H1 (cell line): ENCODE measurements at regions not wholly inside any gene's neighbourhood (a gene's known extent, or its start where the extent isn't known, plus 50 kb on each side); places are given as distances from the start of the nearest gene placed in this dataset.

Experiments
- CTCF ChIA-PET: fragments of 300-600 bp; sonication (Branson Sonifier 250); formaldehyde crosslinking; loops from one replicate; lab custom pipeline; 2021; ENCODE audit not compliant: partially characterized antibody; lab: Charles Lee
- POLR2A ChIA-PET: fragments of 300-600 bp; sonication (Branson Sonifier 250); formaldehyde crosslinking; loops from one replicate; lab custom pipeline; 2021; ENCODE audit warnings: inconsistent platforms; ENCODE audit not compliant: partially characterized antibody; lab: Charles Lee
- DNase-seq, 2 experiments: peaks; one replicate each; pipeline versions ENCODE4 v3.0.0 to v3.0.0-alpha.2; 2010 to 2022; ENCODE audit warnings: low spot score in 2 of 2, low read depth in 1 of 2, mixed read lengths in 1 of 2
- FAIRE-seq: peaks from 2 replicates; lab custom pipeline; 2011; peaks lifted over from hg19 to GRCh38; lab: Jason Lieb, UNC
- H2AFZ ChIP-seq: 2 replicates; pipeline ENCODE4 v1.8.1; 2012; ENCODE audit warnings: low read length, inconsistent platforms
- H2AK5ac ChIP-seq: 2 replicates; pipeline ENCODE4 v1.6.1; 2013; ENCODE audit warnings: low read depth, low read length
- H2BK120ac ChIP-seq: replicated peaks from 2 replicates; pipeline ENCODE3; 2013; ENCODE audit warnings: low read depth, low read length, inconsistent platforms
- H2BK12ac ChIP-seq: 2 replicates; pipeline ENCODE4 v1.6.1; 2013; ENCODE audit warnings: low read depth, low read length
- H2BK15ac ChIP-seq: 2 replicates; pipeline ENCODE4 v1.6.1; 2013; ENCODE audit warnings: low read length
- H2BK20ac ChIP-seq: 2 replicates; pipeline ENCODE4 v1.6.1; 2013; ENCODE audit warnings: low read length
- H2BK5ac ChIP-seq: 2 replicates; pipeline ENCODE4 v1.6.1; 2013; ENCODE audit warnings: low read depth, low read length
- H3K14ac ChIP-seq: 2 replicates; pipeline ENCODE4 v1.6.1; 2013; ENCODE audit warnings: inconsistent platforms; ENCODE audit not compliant: insufficient read length
- H3K18ac ChIP-seq: 2 replicates; pipeline ENCODE4 v1.6.1; 2013; ENCODE audit warnings: low read length; ENCODE audit errors: extremely low read depth
- H3K23ac ChIP-seq: 2 replicates; pipeline ENCODE4 v1.6.1; 2013; ENCODE audit warnings: inconsistent platforms; ENCODE audit not compliant: insufficient read length
- H3K23me2 ChIP-seq: 2 replicates; pipeline ENCODE4 v1.6.1; 2013; ENCODE audit warnings: low read depth, low read length
- H3K27ac ChIP-seq: 2 replicates; pipeline ENCODE4 v1.6.1; 2011; ENCODE audit warnings: low read depth, low read length, inconsistent platforms
- H3K27me3 ChIP-seq, 4 experiments: replicated peaks in 1 of 4; 1 replicate in 1 of 4; 2 replicates in 3 of 4; pipeline versions ENCODE4 v1.6.1 to v1.8.1; 2011 to 2013; ENCODE audit warnings: low read length in 3 of 4, mild to moderate bottlenecking in 3 of 4, inconsistent platforms in 2 of 4, mixed read lengths in 2 of 4, moderate library complexity in 1 of 4; ENCODE audit not compliant: control insufficient read depth in 3 of 4, insufficient read depth in 3 of 4; ENCODE audit errors: extremely low read depth in 1 of 4
- H3K36me3 ChIP-seq, 4 experiments: 2 replicates each; pipeline versions ENCODE4 v1.6.1 to v1.8.1; 2011 to 2013; ENCODE audit warnings: mild to moderate bottlenecking in 4 of 4, low read length in 3 of 4, moderate library complexity in 2 of 4, control low read depth in 1 of 4, inconsistent platforms in 1 of 4; ENCODE audit not compliant: insufficient read depth in 4 of 4, control insufficient read depth in 2 of 4
- H3K4ac ChIP-seq: replicated peaks from 2 replicates; pipeline ENCODE3; 2013; ENCODE audit warnings: low read length, low read depth, mixed read lengths, inconsistent platforms; ENCODE audit not compliant: insufficient read length
- H3K4me1 ChIP-seq, 4 experiments: replicated peaks in 1 of 4; 1 replicate in 1 of 4; 2 replicates in 3 of 4; pipeline versions ENCODE4 v1.6.1 to v1.8.1; 2011 to 2013; ENCODE audit warnings: low read length in 3 of 4, inconsistent platforms in 2 of 4, mixed read lengths in 1 of 4; ENCODE audit not compliant: insufficient read depth in 4 of 4, control insufficient read depth in 3 of 4
- H3K4me2 ChIP-seq, 2 experiments: 2 replicates each; pipeline versions ENCODE4 v1.6.1 to v1.8.1; 2011 to 2013; ENCODE audit warnings: low read depth in 2 of 2, low read length in 2 of 2, control low read depth in 1 of 2, inconsistent platforms in 1 of 2, mild to moderate bottlenecking in 1 of 2; ENCODE audit not compliant: insufficient read depth in 1 of 2
- H3K4me3 ChIP-seq, 4 experiments: fragments of 200-600, 300-600 bp in 1 of 4; sonication (generic), shearing (Covaris generic), sonication (Bioruptor Twin) in 1 of 4; 2 replicates each; pipeline versions ENCODE4 v1.5.1 to v1.8.1; 2011 to 2016; ENCODE audit warnings: low read length in 4 of 4, low read depth in 3 of 4, control low read depth in 2 of 4, inconsistent platforms in 2 of 4, mild to moderate bottlenecking in 2 of 4, mixed read lengths in 1 of 4, moderate library complexity in 1 of 4; ENCODE audit not compliant: insufficient read depth in 2 of 4; ENCODE audit errors: extremely low read depth in 1 of 4
- H3K56ac ChIP-seq: replicated peaks from 2 replicates; pipeline ENCODE3; 2013; ENCODE audit warnings: low read depth, mild to moderate bottlenecking, mixed read lengths, low read length, inconsistent platforms; ENCODE audit not compliant: insufficient read length
- H3K79me1 ChIP-seq: 2 replicates; pipeline ENCODE4 v1.6.1; 2013; ENCODE audit warnings: low read depth, low read length, control low read depth
- H3K79me2 ChIP-seq, 2 experiments: 2 replicates each; pipeline versions ENCODE4 v1.6.1 to v1.8.1; 2012 to 2013; ENCODE audit warnings: low read length in 2 of 2, mild to moderate bottlenecking in 2 of 2, inconsistent platforms in 1 of 2; ENCODE audit not compliant: insufficient read depth in 2 of 2, control insufficient read depth in 1 of 2
- H3K9ac ChIP-seq, 4 experiments: replicated peaks in 1 of 4; 1 replicate in 1 of 4; 2 replicates in 3 of 4; pipeline versions ENCODE4 v1.6.1 to v1.8.1; 2011 to 2013; ENCODE audit warnings: low read depth in 3 of 4, low read length in 3 of 4, control low read depth in 2 of 4, mild to moderate bottlenecking in 2 of 4, moderate library complexity in 2 of 4, inconsistent platforms in 1 of 4; ENCODE audit errors: extremely low read depth in 1 of 4
- H3K9me3 ChIP-seq, 2 experiments: 2 replicates each; pipeline versions ENCODE4 v1.6.1 to v1.8.1; 2012 to 2013; ENCODE audit warnings: mild to moderate bottlenecking in 2 of 2, moderate library complexity in 2 of 2, control low read depth in 1 of 2, inconsistent platforms in 1 of 2, low read depth in 1 of 2, low read length in 1 of 2, mixed read lengths in 1 of 2; ENCODE audit not compliant: insufficient read depth in 2 of 2
- H4K20me1 ChIP-seq, 2 experiments: replicated peaks in 1 of 2; 2 replicates each; pipeline versions ENCODE3 to v1.8.1; 2011 to 2013; ENCODE audit warnings: inconsistent platforms in 2 of 2, low read length in 2 of 2, mild to moderate bottlenecking in 1 of 2; ENCODE audit not compliant: insufficient read depth in 2 of 2, control insufficient read depth in 1 of 2
- H4K5ac ChIP-seq: 2 replicates; pipeline ENCODE4 v1.6.1; 2013; ENCODE audit warnings: low read length, low read depth, mixed read lengths, inconsistent platforms; ENCODE audit not compliant: insufficient read length
- H4K8ac ChIP-seq: 2 replicates; pipeline ENCODE4 v1.8.0; 2013; ENCODE audit warnings: mild to moderate bottlenecking, moderate library complexity, low read length, inconsistent platforms; ENCODE audit not compliant: insufficient read depth; ENCODE audit errors: extremely low read depth
- H4K91ac ChIP-seq: replicated peaks from 2 replicates; pipeline ENCODE3; 2013; ENCODE audit warnings: low read length, mixed read lengths, inconsistent platforms; ENCODE audit not compliant: insufficient read length
- ASH2L ChIP-seq: fragments of 200-600, 300-600 bp; sonication (generic); IDR thresholded peaks from one replicate; pipeline ENCODE4 v1.7.1; 2017; ENCODE audit warnings: low read length
- CHD2 ChIP-seq: IDR thresholded peaks from 2 replicates; pipeline ENCODE4 v1.6.1; 2012; ENCODE audit warnings: low read length, improper control_type of control experiment
- CTBP2 ChIP-seq: IDR thresholded peaks from 2 replicates; pipeline ENCODE4 v1.7.0; 2011; ENCODE audit warnings: borderline replicate concordance, mild to moderate bottlenecking, moderate library complexity, mixed read lengths, low read length; ENCODE audit not compliant: insufficient read depth, insufficient read length
- GTF2F1 ChIP-seq: IDR thresholded peaks from 2 replicates; pipeline ENCODE4 v1.6.1; 2012; ENCODE audit warnings: low read depth, low read length, improper control_type of control experiment, borderline replicate concordance
- JUN ChIP-seq: IDR thresholded peaks from 2 replicates; pipeline ENCODE4 v1.6.1; 2011; ENCODE audit warnings: low read depth, mild to moderate bottlenecking, improper control_type of control experiment, low read length
- JUND ChIP-seq: IDR thresholded peaks from 2 replicates; pipeline ENCODE4 v1.6.1; 2011; ENCODE audit warnings: mild to moderate bottlenecking, improper control_type of control experiment, low read length
- NRF1 ChIP-seq: IDR thresholded peaks from 2 replicates; pipeline ENCODE4 v1.6.1; 2011; ENCODE audit warnings: mild to moderate bottlenecking, low read depth, low read length, improper control_type of control experiment
- RFX5 ChIP-seq: IDR thresholded peaks from 2 replicates; pipeline ENCODE4 v1.6.1; 2011; ENCODE audit warnings: low read depth, low read length, improper control_type of control experiment, borderline replicate concordance
- SP1 ChIP-seq: IDR thresholded peaks from 2 replicates; pipeline ENCODE4 v1.6.1; 2011; ENCODE audit warnings: low read depth, low read length
- TAF7 ChIP-seq: optimal IDR thresholded peaks from 2 replicates; pipeline ENCODE3; 2011; ENCODE audit warnings: low read depth, mild to moderate bottlenecking, inconsistent platforms, low read length, moderate library complexity, borderline replicate concordance
- WGBS, 2 experiments: shearing (Covaris generic) in 1 of 2; methylation state at CpG; one replicate each; pipeline versions ENCODE4 v1.1.6 to v1.1.7; 2013 to 2015; ENCODE audit warnings: low lambda C conversion rate in 2 of 2, mixed read lengths in 2 of 2, inconsistent platforms in 1 of 2, low coverage in 1 of 2, missing lambda C conversion rate in 1 of 2; ENCODE audit not compliant: insufficient replicate concordance in 2 of 2, insufficient coverage in 1 of 2, insufficient read length in 1 of 2; ENCODE audit errors: extremely low coverage in 1 of 2, missing lambda C conversion rate in 1 of 2; 5-methylcytosine and 5-hydroxymethylcytosine counted together

- Histone ChIP-seq H2BK20ac (no peak overlapping the region), H2BK15ac (no peak overlapping the region), H4K8ac (no peak overlapping the region), H3K4me3 (no peak overlapping the region), H3K23me2 (no peaks in the 10 kb centered on the region), H3K27ac (no peak overlapping the region), H3K4ac (no peak overlapping the region), H3K14ac (no peak overlapping the region), H3K79me2 (no peaks in the 10 kb centered on the region), H3K27me3 (peaks cover 0 to 1% (median 0%) of the 10 kb centered on the region in 4 experiments; a peak in 1 of 7 replicates), H2BK12ac (no peak overlapping the region; the same call in 1 of the 2 replicates), H2BK120ac (no peak overlapping the region), H3K18ac (no peak overlapping the region), H4K91ac (no peak overlapping the region), H3K36me3 (no peaks in the 10 kb centered on the region), H3K56ac (no peak overlapping the region), H2AFZ (no peak overlapping the region), H3K4me2 (no peak overlapping the region), H3K9ac (no peak overlapping the region), H2BK5ac (no peak overlapping the region), H3K9me3 (no peaks in the 10 kb centered on the region), H3K79me1 (no peaks in the 10 kb centered on the region), H3K23ac (no peak overlapping the region), H3K4me1 (peaks cover 0 to 12% (median 5%) of the 10 kb centered on the region in 4 experiments; a peak in 6 of 7 replicates), H4K5ac (no peak overlapping the region), H4K20me1 (no peaks in the 10 kb centered on the region), H2AK5ac (no peak overlapping the region)
- DNase-seq, result no peak
- FAIRE-seq, result no peak
- ChIA-PET CTCF (interaction anchor here (1.6 kb wide), 1 partner anchor 47 kb away, joined by 3 read pairs; no protein-coding TSS in a partner anchor), POLR2A (no interaction called here)
- TF ChIP-seq SP1 (no peak), CHD2 (no peak), RFX5 (no peak), GTF2F1 (no peak), ASH2L (no peak), CTBP2 (no peak), TAF7 (no peak), NRF1 (no peak), JUND (no peak), JUN (no peak)
- WGBS, 2 experiments, result 83% methylated on average over 1 of the region's 1 CpG; no CpG with 5 or more reads in 1 of the 2 experiments
Measured at GRCh38 chr4:22190855-22191254, 242.3 kb upstream of the KCNIP4 start.
